K562 (cell line): ENCODE measurements at regions not wholly inside any gene's neighbourhood (a gene's known extent, or its start where the extent isn't known, plus 50 kb on each side); places are given as distances from the start of the nearest gene placed in this dataset.

ENCODE experiments used
- RERE ChIP-seq: sonication (generic); formaldehyde crosslinking; IDR thresholded peaks from 2 replicates; pipeline ENCODE4 v1.8.0; 2023; ENCODE audit warnings: missing genetic modification reagents, mild to moderate bottlenecking, borderline replicate concordance
- TF ChIP-seq, protein P1 (sequence below): fragments of 450-650 bp; IDR thresholded peaks from 2 replicates; pipeline ENCODE4 v1.6.1; 2016; ENCODE audit warnings: mild to moderate bottlenecking, moderate library complexity

DNA sequence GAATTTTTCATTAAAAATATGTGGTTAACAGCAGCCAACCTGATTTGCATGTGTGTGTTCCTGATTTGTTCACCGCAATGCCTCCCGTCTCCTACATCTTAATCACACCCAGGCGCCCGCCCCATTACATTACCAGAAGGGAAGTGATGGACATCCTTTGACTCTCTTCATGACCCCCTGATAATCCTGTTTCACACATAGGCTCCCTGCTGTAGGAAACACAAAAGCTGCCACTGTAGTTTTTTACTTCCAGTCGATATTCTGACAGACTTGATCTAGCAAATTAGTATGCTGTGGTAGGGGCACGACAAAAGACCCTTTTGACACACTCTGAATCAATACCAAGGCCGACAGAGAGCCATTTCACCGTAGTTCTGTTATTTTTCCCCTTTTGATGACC is 287.8 kb upstream of the ISL1 start (continued):
- TF ChIP-seq RERE (CRISPR knock-in tag) = no peak
- TF ChIP-seq, protein P1, sequence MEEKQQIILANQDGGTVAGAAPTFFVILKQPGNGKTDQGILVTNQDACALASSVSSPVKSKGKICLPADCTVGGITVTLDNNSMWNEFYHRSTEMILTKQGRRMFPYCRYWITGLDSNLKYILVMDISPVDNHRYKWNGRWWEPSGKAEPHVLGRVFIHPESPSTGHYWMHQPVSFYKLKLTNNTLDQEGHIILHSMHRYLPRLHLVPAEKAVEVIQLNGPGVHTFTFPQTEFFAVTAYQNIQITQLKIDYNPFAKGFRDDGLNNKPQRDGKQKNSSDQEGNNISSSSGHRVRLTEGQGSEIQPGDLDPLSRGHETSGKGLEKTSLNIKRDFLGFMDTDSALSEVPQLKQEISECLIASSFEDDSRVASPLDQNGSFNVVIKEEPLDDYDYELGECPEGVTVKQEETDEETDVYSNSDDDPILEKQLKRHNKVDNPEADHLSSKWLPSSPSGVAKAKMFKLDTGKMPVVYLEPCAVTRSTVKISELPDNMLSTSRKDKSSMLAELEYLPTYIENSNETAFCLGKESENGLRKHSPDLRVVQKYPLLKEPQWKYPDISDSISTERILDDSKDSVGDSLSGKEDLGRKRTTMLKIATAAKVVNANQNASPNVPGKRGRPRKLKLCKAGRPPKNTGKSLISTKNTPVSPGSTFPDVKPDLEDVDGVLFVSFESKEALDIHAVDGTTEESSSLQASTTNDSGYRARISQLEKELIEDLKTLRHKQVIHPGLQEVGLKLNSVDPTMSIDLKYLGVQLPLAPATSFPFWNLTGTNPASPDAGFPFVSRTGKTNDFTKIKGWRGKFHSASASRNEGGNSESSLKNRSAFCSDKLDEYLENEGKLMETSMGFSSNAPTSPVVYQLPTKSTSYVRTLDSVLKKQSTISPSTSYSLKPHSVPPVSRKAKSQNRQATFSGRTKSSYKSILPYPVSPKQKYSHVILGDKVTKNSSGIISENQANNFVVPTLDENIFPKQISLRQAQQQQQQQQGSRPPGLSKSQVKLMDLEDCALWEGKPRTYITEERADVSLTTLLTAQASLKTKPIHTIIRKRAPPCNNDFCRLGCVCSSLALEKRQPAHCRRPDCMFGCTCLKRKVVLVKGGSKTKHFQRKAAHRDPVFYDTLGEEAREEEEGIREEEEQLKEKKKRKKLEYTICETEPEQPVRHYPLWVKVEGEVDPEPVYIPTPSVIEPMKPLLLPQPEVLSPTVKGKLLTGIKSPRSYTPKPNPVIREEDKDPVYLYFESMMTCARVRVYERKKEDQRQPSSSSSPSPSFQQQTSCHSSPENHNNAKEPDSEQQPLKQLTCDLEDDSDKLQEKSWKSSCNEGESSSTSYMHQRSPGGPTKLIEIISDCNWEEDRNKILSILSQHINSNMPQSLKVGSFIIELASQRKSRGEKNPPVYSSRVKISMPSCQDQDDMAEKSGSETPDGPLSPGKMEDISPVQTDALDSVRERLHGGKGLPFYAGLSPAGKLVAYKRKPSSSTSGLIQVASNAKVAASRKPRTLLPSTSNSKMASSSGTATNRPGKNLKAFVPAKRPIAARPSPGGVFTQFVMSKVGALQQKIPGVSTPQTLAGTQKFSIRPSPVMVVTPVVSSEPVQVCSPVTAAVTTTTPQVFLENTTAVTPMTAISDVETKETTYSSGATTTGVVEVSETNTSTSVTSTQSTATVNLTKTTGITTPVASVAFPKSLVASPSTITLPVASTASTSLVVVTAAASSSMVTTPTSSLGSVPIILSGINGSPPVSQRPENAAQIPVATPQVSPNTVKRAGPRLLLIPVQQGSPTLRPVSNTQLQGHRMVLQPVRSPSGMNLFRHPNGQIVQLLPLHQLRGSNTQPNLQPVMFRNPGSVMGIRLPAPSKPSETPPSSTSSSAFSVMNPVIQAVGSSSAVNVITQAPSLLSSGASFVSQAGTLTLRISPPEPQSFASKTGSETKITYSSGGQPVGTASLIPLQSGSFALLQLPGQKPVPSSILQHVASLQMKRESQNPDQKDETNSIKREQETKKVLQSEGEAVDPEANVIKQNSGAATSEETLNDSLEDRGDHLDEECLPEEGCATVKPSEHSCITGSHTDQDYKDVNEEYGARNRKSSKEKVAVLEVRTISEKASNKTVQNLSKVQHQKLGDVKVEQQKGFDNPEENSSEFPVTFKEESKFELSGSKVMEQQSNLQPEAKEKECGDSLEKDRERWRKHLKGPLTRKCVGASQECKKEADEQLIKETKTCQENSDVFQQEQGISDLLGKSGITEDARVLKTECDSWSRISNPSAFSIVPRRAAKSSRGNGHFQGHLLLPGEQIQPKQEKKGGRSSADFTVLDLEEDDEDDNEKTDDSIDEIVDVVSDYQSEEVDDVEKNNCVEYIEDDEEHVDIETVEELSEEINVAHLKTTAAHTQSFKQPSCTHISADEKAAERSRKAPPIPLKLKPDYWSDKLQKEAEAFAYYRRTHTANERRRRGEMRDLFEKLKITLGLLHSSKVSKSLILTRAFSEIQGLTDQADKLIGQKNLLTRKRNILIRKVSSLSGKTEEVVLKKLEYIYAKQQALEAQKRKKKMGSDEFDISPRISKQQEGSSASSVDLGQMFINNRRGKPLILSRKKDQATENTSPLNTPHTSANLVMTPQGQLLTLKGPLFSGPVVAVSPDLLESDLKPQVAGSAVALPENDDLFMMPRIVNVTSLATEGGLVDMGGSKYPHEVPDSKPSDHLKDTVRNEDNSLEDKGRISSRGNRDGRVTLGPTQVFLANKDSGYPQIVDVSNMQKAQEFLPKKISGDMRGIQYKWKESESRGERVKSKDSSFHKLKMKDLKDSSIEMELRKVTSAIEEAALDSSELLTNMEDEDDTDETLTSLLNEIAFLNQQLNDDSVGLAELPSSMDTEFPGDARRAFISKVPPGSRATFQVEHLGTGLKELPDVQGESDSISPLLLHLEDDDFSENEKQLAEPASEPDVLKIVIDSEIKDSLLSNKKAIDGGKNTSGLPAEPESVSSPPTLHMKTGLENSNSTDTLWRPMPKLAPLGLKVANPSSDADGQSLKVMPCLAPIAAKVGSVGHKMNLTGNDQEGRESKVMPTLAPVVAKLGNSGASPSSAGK = no peak
- TF ChIP-seq, all 486 proteins: peak for 0
